GM21390 (cell line): ENCODE measurements at regions not wholly inside any gene's neighbourhood (a gene's known extent, or its start where the extent isn't known, plus 50 kb on each side); places are given as distances from the start of the nearest gene placed in this dataset.
"Not testable (repeated sequence)": the region's sequence is repeated elsewhere in the genome, so short reads cannot be mapped to it uniquely, and the experiment has no call there.

Experiments
- ATAC-seq: cut with Tn5 transposase; IDR thresholded peaks from one replicate; pipeline ENCODE4 v1.9.1; 2021; ENCODE audit not compliant: unreplicated experiment

GRCh38 chr1:232422098-232422497 is 207.8 kb downstream of the SIPA1L2 start:
- no peak for ATAC-seq

- no peak for ATAC-seq
Measured at GRCh38 chr1:232421143-232421796, 208.7 kb downstream of the SIPA1L2 start.

- no peak for ATAC-seq
Measured at GRCh38 chr1:232417636-232418248, 212.2 kb downstream of the SIPA1L2 start.

GRCh38 chr1:232416026-232416568 is 213.8 kb downstream of the SIPA1L2 start:
- no peak for ATAC-seq

GRCh38 chr1:232415481-232415880 is 214.5 kb downstream of the SIPA1L2 start:
- not testable (repeated sequence) for ATAC-seq

GRCh38 chr1:232414100-232414499 is 215.8 kb downstream of the SIPA1L2 start:
- no peak for ATAC-seq

- no peak for ATAC-seq
Measured at GRCh38 chr1:232413674-232414073, 216.3 kb downstream of the SIPA1L2 start.

- ATAC-seq = no peak
Measured at GRCh38 chr1:232409584-232409983, 220.3 kb downstream of the SIPA1L2 start.

GRCh38 chr1:232407120-232407519 is 222.8 kb downstream of the SIPA1L2 start:
- no peak for ATAC-seq

GRCh38 chr1:232405781-232406180 is 224.2 kb downstream of the SIPA1L2 start:
- ATAC-seq = no peak

GRCh38 chr1:232404981-232405731 is 224.8 kb downstream of the SIPA1L2 start:
- no peak for ATAC-seq

- no peak for ATAC-seq
Measured at GRCh38 chr1:232404227-232404626, 225.7 kb downstream of the SIPA1L2 start.

- no peak for ATAC-seq
Measured at GRCh38 chr1:232403017-232403714, 226.8 kb downstream of the SIPA1L2 start.

- no peak for ATAC-seq
Measured at GRCh38 chr1:232398823-232399222, 231.1 kb downstream of the SIPA1L2 start.

- no peak for ATAC-seq
Measured at GRCh38 chr1:232393444-232394146, 236.3 kb downstream of the SIPA1L2 start.

GRCh38 chr1:232393010-232393409 is 236.9 kb downstream of the SIPA1L2 start:
- ATAC-seq = no peak

GRCh38 chr1:232390590-232390989 is 239.3 kb downstream of the SIPA1L2 start:
- ATAC-seq = no peak

GRCh38 chr1:232389744-232390143 is 240.2 kb downstream of the SIPA1L2 start:
- no peak for ATAC-seq

GRCh38 chr1:232388363-232388762 is 241.6 kb downstream of the SIPA1L2 start:
- no peak for ATAC-seq

GRCh38 chr1:232386721-232387510 is 243.0 kb downstream of the SIPA1L2 start:
- ATAC-seq = no peak
